Activated CD8-positive, alpha-beta memory T cell treated with anti-CD3 and anti-CD28 coated beads for 36 hours (primary cell): ENCODE measurements at regions not wholly inside any gene's neighbourhood (a gene's known extent, or its start where the extent isn't known, plus 50 kb on each side); places are given as distances from the start of the nearest gene placed in this dataset.
"Not testable (repeated sequence)": the region's sequence is repeated elsewhere in the genome, so short reads cannot be mapped to it uniquely, and the experiment has no call there.

Experiments used
- CTCF ChIA-PET: fragments of 350-600 bp; sonication (Branson Sonifier 250); formaldehyde crosslinking; loops from one replicate; lab custom pipeline; 2021; ENCODE audit warnings: antibody characterized with exemption; lab: Charles Lee
- POLR2A ChIA-PET: fragments of 350-600 bp; sonication (Branson Sonifier 250); formaldehyde crosslinking; loops from one replicate; lab custom pipeline; 2021; ENCODE audit warnings: antibody characterized with exemption; lab: Charles Lee

GRCh38 chr11:130652671-130653335 lies 204.4 kb downstream of the ADAMTS15 start:
- ChIA-PET POLR2A (no interaction called here), CTCF (no interaction called here)

- ChIA-PET CTCF (no interaction called here), POLR2A (no interaction called here)
Observed at GRCh38 chr11:130653838-130654636, 205.6 kb downstream of the ADAMTS15 start.

GRCh38 chr11:130655300-130655699 lies 206.9 kb downstream of the ADAMTS15 start:
- ChIA-PET POLR2A (no interaction called here), CTCF (no interaction called here)

GRCh38 chr11:130666781-130667251 lies 218.4 kb downstream of the ADAMTS15 start:
- ChIA-PET POLR2A (no interaction called here), CTCF (no interaction called here)

GRCh38 chr11:130668751-130669150 lies 220.3 kb downstream of the ADAMTS15 start:
- ChIA-PET POLR2A (no interaction called here), CTCF (no interaction called here)

- CTCF ChIA-PET: no interaction called here
- POLR2A ChIA-PET: no interaction called here
Observed at GRCh38 chr11:130670200-130670599, 221.8 kb downstream of the ADAMTS15 start.

- POLR2A ChIA-PET: no interaction called here
- CTCF ChIA-PET: no interaction called here
Observed at GRCh38 chr11:130671801-130672700, 223.6 kb downstream of the ADAMTS15 start.

GRCh38 chr11:130672911-130673310 lies 224.5 kb downstream of the ADAMTS15 start:
- CTCF ChIA-PET: no interaction called here
- POLR2A ChIA-PET: no interaction called here

- POLR2A ChIA-PET: no interaction called here
- CTCF ChIA-PET: no interaction called here
Observed at GRCh38 chr11:130673698-130674097, 225.3 kb downstream of the ADAMTS15 start.

- ChIA-PET POLR2A (interaction anchor here (0.5 kb wide), 1 partner anchor 44 kb away, joined by 3 read pairs; no protein-coding TSS in a partner anchor), CTCF (no interaction called here)
Observed at GRCh38 chr11:130674686-130675308, 226.4 kb downstream of the ADAMTS15 start.

- POLR2A ChIA-PET: no interaction called here
- CTCF ChIA-PET: no interaction called here
Observed at GRCh38 chr11:130675371-130675821, 227.0 kb downstream of the ADAMTS15 start.

- ChIA-PET POLR2A (no interaction called here), CTCF (no interaction called here)
Observed at GRCh38 chr11:130675917-130676316, 227.5 kb downstream of the ADAMTS15 start.

- CTCF ChIA-PET: no interaction called here
- POLR2A ChIA-PET: no interaction called here
Observed at GRCh38 chr11:130677486-130678153, 229.2 kb downstream of the ADAMTS15 start.

- ChIA-PET CTCF (no interaction called here), POLR2A (no interaction called here)
Observed at GRCh38 chr11:130679247-130679646, 230.8 kb downstream of the ADAMTS15 start.

GRCh38 chr11:130682471-130682870 lies 233.8 kb downstream of the SNX19 start:
- CTCF ChIA-PET, POLR2A ChIA-PET: not testable (repeated sequence)

- ChIA-PET CTCF (no interaction called here), POLR2A (no interaction called here)
Observed at GRCh38 chr11:130689222-130689908, 226.9 kb downstream of the SNX19 start.

- CTCF ChIA-PET: no interaction called here
- POLR2A ChIA-PET: no interaction called here
Observed at GRCh38 chr11:130691581-130691980, 224.7 kb downstream of the SNX19 start.

- POLR2A ChIA-PET: no interaction called here
- CTCF ChIA-PET: no interaction called here
Observed at GRCh38 chr11:130692220-130692619, 224.1 kb downstream of the SNX19 start.
